HG03558 (cell line): ENCODE measurements at regions not wholly inside any gene's neighbourhood (a gene's known extent, or its start where the extent isn't known, plus 50 kb on each side); places are given as distances from the start of the nearest gene placed in this dataset.
"Not testable (repeated sequence)": the region's sequence is repeated elsewhere in the genome, so short reads cannot be mapped to it uniquely, and the experiment has no call there.

ENCODE experiments used
- ATAC-seq: cut with Tn5 transposase; IDR thresholded peaks from one replicate; pipeline ENCODE4 v1.9.1; 2021; ENCODE audit warnings: moderate number of reproducible peaks; ENCODE audit not compliant: unreplicated experiment; ENCODE audit errors: extremely low read depth

GRCh38 chr3:82561784-82562183, 800.3 kb upstream of the GBE1 start:
- no peak for ATAC-seq

- ATAC-seq: no peak
These were observed 796.6 kb upstream of the GBE1 start for GRCh38 chr3:82558081-82558480.

- ATAC-seq: no peak
These were observed 794.7 kb upstream of the GBE1 start for GRCh38 chr3:82556113-82556512.

DNA sequence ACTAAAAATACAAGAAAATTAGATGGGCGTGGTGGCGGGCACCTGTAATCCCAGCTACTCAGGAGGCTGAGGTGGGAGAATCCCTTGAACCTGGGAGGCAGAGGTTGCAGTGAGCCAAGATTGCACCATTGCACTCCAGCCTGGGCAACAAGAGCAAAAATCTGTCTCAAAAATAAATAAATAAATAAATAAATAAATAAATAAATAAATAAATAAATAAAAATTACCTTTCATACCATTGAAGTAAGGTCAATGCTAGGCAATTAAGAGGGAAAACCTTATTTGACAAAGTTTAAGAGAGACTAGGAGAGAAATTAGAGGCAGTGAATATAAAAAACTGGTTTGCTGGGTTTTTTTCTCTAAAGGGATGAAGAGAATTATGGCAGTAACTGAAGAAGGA, 781.1 kb upstream of the GBE1 start:
- ATAC-seq: not testable (repeated sequence)

DNA sequence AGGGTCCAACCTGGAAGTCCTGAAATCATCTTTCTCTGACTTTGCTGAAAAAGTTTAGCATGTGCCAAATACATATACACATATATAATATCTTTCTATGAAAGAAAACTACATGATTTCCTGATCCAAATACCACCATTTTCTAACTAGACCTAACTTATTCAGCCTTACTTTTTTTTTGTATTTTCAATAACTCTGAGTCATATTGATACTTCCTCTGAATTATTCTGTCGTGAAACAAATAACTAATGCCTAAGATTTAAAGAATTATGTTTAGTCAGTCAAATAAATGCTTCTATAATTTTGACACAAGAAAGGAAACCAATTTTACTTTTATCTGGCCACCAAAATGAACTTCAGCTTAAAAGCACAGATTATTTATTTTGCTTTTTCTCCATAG, 760.2 kb upstream of the GBE1 start:
- no peak for ATAC-seq

DNA sequence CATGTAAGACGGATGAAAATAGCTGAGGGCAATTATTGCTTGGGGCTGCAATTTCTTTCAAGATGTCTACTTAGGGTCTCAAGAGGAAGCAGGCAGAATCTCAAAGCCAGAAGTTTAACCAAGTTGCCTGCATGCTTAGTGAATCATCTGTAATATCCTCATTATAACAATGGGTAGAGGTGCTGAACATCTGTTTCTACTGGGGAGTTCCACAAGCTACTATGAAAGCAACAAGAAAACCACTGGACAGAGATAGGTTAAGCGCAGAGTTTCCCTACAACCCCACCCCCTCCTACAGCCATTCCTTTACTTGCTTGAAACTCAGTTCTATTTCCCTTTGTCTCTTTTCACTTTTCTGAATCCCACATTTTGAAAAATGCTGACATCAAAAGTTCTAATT, 759.4 kb upstream of the GBE1 start:
- ATAC-seq: no peak

DNA sequence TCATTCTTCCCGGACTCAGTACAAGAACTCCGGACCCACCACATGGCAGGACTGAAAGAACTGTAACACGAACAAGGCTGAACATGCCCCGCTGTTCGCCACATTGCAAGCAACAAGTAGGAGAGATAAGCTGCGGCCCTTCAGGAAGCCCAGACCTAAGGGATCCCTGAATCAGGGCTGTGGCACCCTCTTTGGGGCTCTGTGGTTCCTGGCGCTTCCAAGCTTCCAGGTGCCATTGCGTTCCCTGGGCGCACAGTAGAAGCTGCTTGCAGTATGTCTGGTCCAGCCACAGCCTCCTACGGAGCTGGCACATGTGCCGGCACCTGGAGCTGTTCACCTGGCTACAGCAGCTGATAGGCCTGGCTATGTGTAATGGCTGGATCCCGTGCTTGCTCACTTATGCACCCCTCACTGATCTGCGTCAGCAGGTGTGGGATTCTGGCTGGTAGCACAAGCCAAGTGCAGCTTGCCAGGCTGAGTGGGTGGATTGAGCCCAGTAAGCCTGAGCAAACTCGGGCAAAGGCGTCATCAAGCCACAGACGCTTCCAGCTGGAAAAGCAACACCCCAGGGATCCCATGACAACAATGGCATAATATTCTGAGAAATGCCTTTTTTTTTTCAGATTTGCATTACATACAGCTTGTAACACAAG, 748.6 kb upstream of the GBE1 start:
- ATAC-seq: no peak

DNA sequence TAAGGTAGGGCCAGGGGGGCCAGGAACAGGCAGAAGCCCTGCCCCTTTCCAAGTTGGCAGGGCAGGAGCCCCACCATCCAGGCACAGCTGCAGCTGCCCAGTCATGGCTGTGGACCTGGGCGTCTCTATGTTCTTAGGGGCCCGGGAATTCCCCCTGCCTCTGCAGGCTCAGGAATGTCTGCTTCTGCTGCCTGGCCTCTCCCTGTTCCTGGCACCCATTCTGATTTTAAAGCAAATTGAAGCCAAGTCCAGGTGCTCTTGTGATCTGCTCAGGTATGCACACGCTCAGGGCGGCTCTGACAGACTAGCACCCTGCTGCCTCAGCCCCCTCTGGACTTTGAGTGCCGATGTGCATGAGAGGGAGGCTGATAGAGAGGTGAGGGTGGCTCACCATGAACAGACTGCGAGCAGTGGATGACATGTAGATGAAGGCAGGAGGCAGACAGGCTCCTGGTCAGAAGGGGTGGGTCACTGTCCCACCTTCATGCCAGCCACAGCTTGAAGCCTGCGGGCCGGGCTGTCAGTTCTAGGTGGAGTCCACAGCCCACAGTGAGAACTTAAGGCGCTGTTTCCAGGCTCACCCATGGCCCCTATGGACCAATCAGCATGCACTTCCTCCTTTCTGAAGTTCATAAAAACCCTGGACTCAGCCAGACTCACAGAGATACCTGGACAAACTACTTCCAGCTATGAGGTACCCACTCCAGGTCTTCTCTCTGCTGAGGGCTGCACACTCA, 747.8 kb upstream of the GBE1 start:
- ATAC-seq: no peak

DNA sequence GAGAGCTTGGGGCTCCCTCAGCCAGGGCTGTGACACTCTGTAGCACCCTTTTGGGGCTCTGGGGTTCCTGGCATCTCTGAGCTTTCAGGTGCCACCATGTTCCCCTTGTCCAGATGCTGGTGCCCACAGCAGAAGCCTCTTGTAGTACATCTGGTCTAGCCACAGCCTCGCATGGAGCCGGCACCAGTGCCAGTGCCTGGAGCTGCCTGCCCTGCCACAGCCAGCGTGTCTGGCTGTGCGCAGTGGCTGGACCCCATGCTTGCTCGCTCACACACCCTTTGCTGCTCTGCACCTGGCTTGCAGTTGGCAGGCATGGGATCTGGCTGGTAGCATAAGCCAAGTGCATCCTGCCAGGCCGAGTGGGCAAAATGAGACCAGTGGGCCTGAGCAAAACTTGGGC, 744.8 kb upstream of the GBE1 start:
- no peak for ATAC-seq

- ATAC-seq: no peak
These were observed 743.8 kb upstream of the GBE1 start for GRCh38 chr3:82505079-82505756.

GRCh38 chr3:82498186-82498585, 736.7 kb upstream of the GBE1 start:
- ATAC-seq: no peak

GRCh38 chr3:82496890-82497560, 735.6 kb upstream of the GBE1 start:
- ATAC-seq: no peak

DNA sequence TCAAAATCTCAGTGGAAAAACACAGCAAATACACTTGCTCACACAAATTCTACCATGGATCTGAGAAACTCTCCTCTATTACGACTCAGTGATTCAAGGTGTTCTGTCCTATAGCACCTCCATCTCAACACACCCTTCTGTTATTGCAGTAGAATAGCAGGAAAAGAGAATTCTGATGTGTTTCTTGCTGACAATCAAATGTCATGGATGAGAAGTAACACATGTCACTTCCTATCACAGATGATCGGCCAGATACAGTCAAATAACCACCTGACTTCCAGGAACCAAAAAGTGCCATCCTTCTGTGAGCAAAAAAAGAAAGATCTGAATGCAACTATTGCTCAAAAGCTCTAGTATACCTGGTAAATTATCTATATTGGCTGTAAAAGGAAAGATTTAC, 734.2 kb upstream of the GBE1 start:
- ATAC-seq: no peak

- no peak for ATAC-seq
These were observed 733.6 kb upstream of the GBE1 start for GRCh38 chr3:82494977-82495489.

GRCh38 chr3:82493858-82494257, 732.4 kb upstream of the GBE1 start:
- ATAC-seq: no peak

GRCh38 chr3:82475306-82475705, 713.9 kb upstream of the GBE1 start:
- ATAC-seq: no peak

- no peak for ATAC-seq
These were observed 713.3 kb upstream of the GBE1 start for GRCh38 chr3:82474711-82475110.

DNA sequence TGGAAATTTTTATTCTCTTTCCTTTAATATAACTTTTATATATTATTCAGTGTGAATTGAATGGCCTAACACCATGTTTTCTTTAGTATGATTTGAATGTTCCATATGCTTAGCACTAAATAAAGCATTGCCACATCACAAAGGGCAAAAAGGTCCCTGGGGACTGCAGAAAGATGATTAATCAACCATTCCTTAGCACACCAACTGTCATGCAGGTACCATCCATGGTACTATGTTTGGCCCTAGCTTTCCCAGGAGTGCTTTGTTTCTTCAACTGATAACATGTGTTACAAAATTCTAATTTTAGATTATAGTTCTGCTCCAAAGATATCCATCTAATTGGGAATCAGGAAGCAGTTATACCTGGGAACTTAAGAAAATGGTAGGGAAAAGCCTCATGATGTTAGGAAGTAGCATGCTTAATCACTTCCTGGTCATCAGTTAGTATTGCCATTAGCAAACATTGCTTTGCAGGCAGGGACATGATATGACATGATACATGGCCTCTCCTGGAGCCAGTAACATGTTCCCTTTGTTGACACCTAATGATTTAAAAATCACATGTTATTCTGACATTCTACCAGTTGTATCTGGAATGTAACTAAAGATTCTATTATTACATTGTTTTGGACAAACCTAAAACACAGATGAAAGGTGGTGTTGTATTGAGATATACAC, 712.6 kb upstream of the GBE1 start:
- ATAC-seq: no peak

DNA sequence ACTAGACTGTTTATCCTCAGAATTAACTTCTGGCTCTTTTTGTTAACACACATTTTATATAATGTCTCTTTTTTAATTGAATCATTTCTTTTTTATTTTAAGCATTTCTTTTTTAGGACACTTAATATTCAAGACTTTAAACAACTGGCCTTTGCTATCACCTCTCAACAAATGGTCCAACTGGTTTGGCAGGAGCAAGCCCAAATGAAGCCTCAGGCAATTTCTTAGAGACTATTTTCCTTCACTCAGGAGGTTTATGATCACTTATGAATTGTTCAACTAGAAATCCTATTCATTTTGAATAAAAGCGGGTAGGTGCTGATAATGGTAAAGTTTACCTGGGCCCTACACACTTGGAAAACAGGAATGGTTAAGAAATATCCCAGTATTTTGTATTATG, 705.6 kb upstream of the GBE1 start:
- no peak for ATAC-seq

- ATAC-seq: no peak
These were observed 701.5 kb upstream of the GBE1 start for GRCh38 chr3:82462977-82463376.
